GM12892 (cell line): ENCODE measurements at regions not wholly inside any gene's neighbourhood (a gene's known extent, or its start where the extent isn't known, plus 50 kb on each side); places are given as distances from the start of the nearest gene placed in this dataset.

Experiments
- POLR2A ChIP-seq: IDR thresholded peaks from 2 replicates; pipeline ENCODE4 v1.6.1; 2011; ENCODE audit warnings: low read depth, low read length, control low read depth
- POLR2AphosphoS5 ChIP-seq: IDR thresholded peaks from 2 replicates; pipeline ENCODE4 v1.6.1; 2011; ENCODE audit warnings: low read depth, low read length, control low read depth
- TAF1 ChIP-seq: IDR thresholded peaks from 2 replicates; pipeline ENCODE4 v1.6.1; 2011; ENCODE audit warnings: low read depth, mild to moderate bottlenecking, control low read depth, low read length, borderline replicate concordance

- TF ChIP-seq POLR2AphosphoS5, result no peak
- TF ChIP-seq POLR2A, result no peak
- no peak for TF ChIP-seq TAF1
Observed at GRCh38 chr3:27031476-27031875, 337.7 kb downstream of the NEK10 start.
